H9 (cell line): ENCODE measurements at regions not wholly inside any gene's neighbourhood (a gene's known extent, or its start where the extent isn't known, plus 50 kb on each side); places are given as distances from the start of the nearest gene placed in this dataset.

Experiments
- DNase-seq: peaks from one replicate; pipeline ENCODE4 v3.0.0-alpha.2; 2017
- H2AFZ ChIP-seq: one replicate; pipeline ENCODE4 v1.6.1; 2013; ENCODE audit warnings: mild to moderate bottlenecking, low read length, control low read depth, moderate library complexity
- H2AK5ac ChIP-seq: 2 replicates; pipeline ENCODE4 v1.6.1; 2013; ENCODE audit warnings: low read length, control low read depth, mixed read lengths; ENCODE audit not compliant: insufficient read length
- H2BK120ac ChIP-seq: one replicate; pipeline ENCODE4 v1.6.1; 2013; ENCODE audit warnings: low read depth, mild to moderate bottlenecking, low read length, control low read depth, inconsistent platforms; ENCODE audit not compliant: poor library complexity, severe bottlenecking
- H2BK12ac ChIP-seq: 2 replicates; pipeline ENCODE4 v1.6.1; 2013; ENCODE audit warnings: low read length, control low read depth, mixed read lengths, low read depth; ENCODE audit not compliant: insufficient read length
- H2BK15ac ChIP-seq: 2 replicates; pipeline ENCODE4 v1.6.1; 2013; ENCODE audit warnings: low read depth, low read length, control low read depth
- H2BK20ac ChIP-seq: one replicate; pipeline ENCODE4 v1.6.1; 2013; ENCODE audit warnings: low read depth, mild to moderate bottlenecking, low read length, control low read depth, inconsistent platforms; ENCODE audit not compliant: poor library complexity, severe bottlenecking
- H2BK5ac ChIP-seq: 2 replicates; pipeline ENCODE4 v1.6.1; 2013; ENCODE audit warnings: low read length, control low read depth, mixed read lengths; ENCODE audit not compliant: insufficient read length
- H3K14ac ChIP-seq: 2 replicates; pipeline ENCODE4 v1.6.1; 2013; ENCODE audit warnings: low read length, control low read depth; ENCODE audit not compliant: insufficient read depth
- H3K18ac ChIP-seq: 2 replicates; pipeline ENCODE4 v1.6.1; 2013; ENCODE audit warnings: low read depth, mild to moderate bottlenecking, mixed read lengths, low read length, control low read depth; ENCODE audit not compliant: insufficient read length
- H3K23ac ChIP-seq: 2 replicates; pipeline ENCODE4 v1.6.1; 2013; ENCODE audit warnings: low read length, control low read depth, mixed read lengths, low read depth; ENCODE audit not compliant: insufficient read length
- H3K23me2 ChIP-seq: 2 replicates; pipeline ENCODE4 v1.6.1; 2013; ENCODE audit warnings: low read depth, mild to moderate bottlenecking, mixed read lengths, low read length, control low read depth; ENCODE audit not compliant: insufficient read length, poor library complexity, severe bottlenecking
- H3K27ac ChIP-seq: 2 replicates; pipeline ENCODE4 v1.5.1; 2013; ENCODE audit warnings: low read length, control low read depth, mixed read lengths, low read depth; ENCODE audit not compliant: insufficient read length
- H3K27me3 ChIP-seq: 2 replicates; pipeline ENCODE4 v1.6.1; 2013; ENCODE audit warnings: low read length, control low read depth, inconsistent platforms; ENCODE audit not compliant: insufficient read depth
- H3K4ac ChIP-seq: 2 replicates; pipeline ENCODE4 v1.6.1; 2013; ENCODE audit warnings: low read depth, mild to moderate bottlenecking, control low read depth, inconsistent platforms, low read length, moderate library complexity
- H3K4me1 ChIP-seq: 2 replicates; pipeline ENCODE4 v1.6.1; 2013; ENCODE audit warnings: low read length, control low read depth, inconsistent platforms; ENCODE audit not compliant: insufficient read depth
- H3K4me2 ChIP-seq: 2 replicates; pipeline ENCODE4 v1.6.1; 2013; ENCODE audit warnings: low read length, control low read depth, mixed read lengths; ENCODE audit not compliant: insufficient read length, insufficient read depth
- H3K56ac ChIP-seq: 2 replicates; pipeline ENCODE4 v1.6.1; 2013; ENCODE audit warnings: low read depth, mild to moderate bottlenecking, mixed read lengths, low read length, control low read depth; ENCODE audit not compliant: insufficient read length
- H3K79me1 ChIP-seq: 2 replicates; pipeline ENCODE4 v1.6.1; 2013; ENCODE audit warnings: low read depth, mild to moderate bottlenecking, moderate library complexity, low read length, control low read depth, inconsistent platforms; ENCODE audit not compliant: insufficient read depth, poor library complexity, severe bottlenecking
- H3K79me2 ChIP-seq: 2 replicates; pipeline ENCODE4 v1.6.1; 2013; ENCODE audit warnings: low read length, control low read depth, inconsistent platforms; ENCODE audit not compliant: insufficient read depth
- H3K9ac ChIP-seq: 2 replicates; pipeline ENCODE4 v1.6.1; 2013; ENCODE audit warnings: low read length, control low read depth, mixed read lengths; ENCODE audit not compliant: insufficient read length; ENCODE audit errors: extremely low read depth
- H3K9me3 ChIP-seq: one replicate; pipeline ENCODE4 v1.6.1; 2013; ENCODE audit warnings: low read depth, low read length, inconsistent platforms; ENCODE audit not compliant: control insufficient read depth
- H3T11ph ChIP-seq: one replicate; pipeline ENCODE4 v1.6.1; 2013; ENCODE audit warnings: mild to moderate bottlenecking, low read length, control low read depth, inconsistent platforms
- H4K20me1 ChIP-seq: one replicate; pipeline ENCODE4 v1.6.1; 2013; ENCODE audit not compliant: control insufficient read depth, insufficient read length, insufficient read depth
- H4K5ac ChIP-seq: 2 replicates; pipeline ENCODE4 v1.6.1; 2013; ENCODE audit warnings: low read depth, mild to moderate bottlenecking, mixed read lengths, low read length, control low read depth; ENCODE audit not compliant: insufficient read length
- H4K8ac ChIP-seq: replicated peaks from 2 replicates; pipeline ENCODE4 v1.6.1; 2013; ENCODE audit warnings: low read length, control low read depth, mixed read lengths, low read depth; ENCODE audit not compliant: insufficient read length
- H4K91ac ChIP-seq: 2 replicates; pipeline ENCODE4 v1.6.1; 2013; ENCODE audit warnings: low read depth, mild to moderate bottlenecking, moderate library complexity, mixed read lengths, low read length, control low read depth; ENCODE audit not compliant: insufficient read length
- H3K27ac Mint-ChIP-seq, 3 experiments: 2 replicates in 2 of 3; 3 replicates in 1 of 3; pipeline ENCODE4 v1.8.0; 2020 to 2021; ENCODE audit warnings: mixed read lengths in 3 of 3, mild to moderate bottlenecking in 1 of 3, moderate library complexity in 1 of 3
- H3K27me3 Mint-ChIP-seq: 2 replicates; pipeline ENCODE4 v1.8.0; 2021; ENCODE audit warnings: low read depth, mild to moderate bottlenecking, moderate library complexity, mixed read lengths
- H3K36me3 Mint-ChIP-seq, 3 experiments: 2 replicates in 2 of 3; 3 replicates in 1 of 3; pipeline ENCODE4 v1.8.0; 2020 to 2021; ENCODE audit warnings: low read depth in 3 of 3, mixed read lengths in 3 of 3; ENCODE audit not compliant: insufficient read depth in 1 of 3
- H3K4me1 Mint-ChIP-seq, 2 experiments: 2 replicates each; pipeline ENCODE4 v1.8.0; 2020; ENCODE audit warnings: mixed read lengths in 2 of 2
- H3K4me3 Mint-ChIP-seq, 2 experiments: 2 replicates in 1 of 2; 3 replicates in 1 of 2; pipeline ENCODE4 v1.8.0; 2020 to 2021; ENCODE audit warnings: mild to moderate bottlenecking in 2 of 2, mixed read lengths in 2 of 2, moderate library complexity in 1 of 2
- H3K9me3 Mint-ChIP-seq, 2 experiments: 2 replicates in 1 of 2; 3 replicates in 1 of 2; pipeline ENCODE4 v1.8.0; 2020; ENCODE audit warnings: mild to moderate bottlenecking in 2 of 2, mixed read lengths in 2 of 2, moderate library complexity in 1 of 2
- WGBS: extraction: QIAGEN DNeasy Blood & Tissue Kit; methylation state at CpG from one replicate; pipeline ENCODE4 v1.1.7; 2013; ENCODE audit warnings: missing lambda C conversion rate, low lambda C conversion rate, mixed read lengths; ENCODE audit not compliant: insufficient read length; ENCODE audit errors: extremely low coverage; 5-methylcytosine and 5-hydroxymethylcytosine counted together
- TF ChIP-seq, protein P1 (sequence below): fragments of 200-600 bp; sonication (generic); conservative IDR thresholded peaks from 3 replicates; pipeline ENCODE4 v1.8.0; 2021; ENCODE audit warnings: antibody characterized with exemption, mild to moderate bottlenecking

DNA sequence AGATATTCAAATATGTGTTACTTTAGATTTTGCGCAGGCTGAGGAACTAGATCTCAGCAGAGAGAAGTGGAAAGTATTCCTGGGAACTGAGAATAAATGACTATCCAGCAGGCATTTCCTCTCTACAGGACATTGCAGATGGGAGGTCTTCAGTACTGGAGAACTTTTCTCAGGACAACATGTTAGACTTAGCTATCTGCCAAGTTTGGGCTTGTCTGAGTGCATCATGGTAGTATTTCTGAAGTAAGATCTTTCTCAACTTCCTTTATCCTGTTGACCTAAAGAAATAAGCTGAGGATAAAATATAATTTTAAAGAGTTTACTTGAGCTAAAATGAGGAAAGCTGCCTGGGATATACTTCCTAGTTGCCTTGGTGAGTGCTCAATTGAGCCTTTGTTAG, 167.9 kb upstream of the BCHE start:
- no CpG with 5 or more reads among the region's 1 CpG for WGBS
- H3K9ac ChIP-seq: no peak overlapping the region

More for the DNA sequence above, 167.9 kb upstream of the BCHE start:
- Histone ChIP-seq H4K5ac (no peak overlapping the region), H2AK5ac (no peak overlapping the region), H3K79me1 (no peaks in the 10 kb centered on the region), H3K4me2 (no peak overlapping the region), H3K23ac (no peak overlapping the region), H3K79me2 (no peaks in the 10 kb centered on the region), H3K4me1 (no peaks in the 10 kb centered on the region), H3K9me3 (no peaks in the 10 kb centered on the region), H4K8ac (no peak overlapping the region), H2BK12ac (no peak overlapping the region), H3K56ac (no peak overlapping the region), H2BK15ac (no peak overlapping the region), H3K14ac (no peak overlapping the region), H3K18ac (no peak overlapping the region), H3K23me2 (no peaks in the 10 kb centered on the region), H4K91ac (no peak overlapping the region), H4K20me1 (no peaks in the 10 kb centered on the region), H2BK120ac (no peak overlapping the region), H3K4ac (no peak overlapping the region), H3T11ph (no peak overlapping the region), H2AFZ (no peak overlapping the region), H3K27me3 (no peaks in the 10 kb centered on the region), H2BK20ac (no peak overlapping the region), H2BK5ac (no peak overlapping the region), H3K27ac (no peak overlapping the region)
- Mint-ChIP-seq H3K4me1 (no peaks in the 10 kb centered on the region), H3K4me3 (no peak overlapping the region), H3K27ac (no peak overlapping the region), H3K9me3 (peaks cover 3 to 4% of the 10 kb centered on the region in 2 experiments; a peak in 3 of 5 replicates), H3K36me3 (no peaks in the 10 kb centered on the region; a peak in 2 of 7 replicates), H3K27me3 (no peaks in the 10 kb centered on the region)
- no peak for DNase-seq
- TF ChIP-seq, protein P1, sequence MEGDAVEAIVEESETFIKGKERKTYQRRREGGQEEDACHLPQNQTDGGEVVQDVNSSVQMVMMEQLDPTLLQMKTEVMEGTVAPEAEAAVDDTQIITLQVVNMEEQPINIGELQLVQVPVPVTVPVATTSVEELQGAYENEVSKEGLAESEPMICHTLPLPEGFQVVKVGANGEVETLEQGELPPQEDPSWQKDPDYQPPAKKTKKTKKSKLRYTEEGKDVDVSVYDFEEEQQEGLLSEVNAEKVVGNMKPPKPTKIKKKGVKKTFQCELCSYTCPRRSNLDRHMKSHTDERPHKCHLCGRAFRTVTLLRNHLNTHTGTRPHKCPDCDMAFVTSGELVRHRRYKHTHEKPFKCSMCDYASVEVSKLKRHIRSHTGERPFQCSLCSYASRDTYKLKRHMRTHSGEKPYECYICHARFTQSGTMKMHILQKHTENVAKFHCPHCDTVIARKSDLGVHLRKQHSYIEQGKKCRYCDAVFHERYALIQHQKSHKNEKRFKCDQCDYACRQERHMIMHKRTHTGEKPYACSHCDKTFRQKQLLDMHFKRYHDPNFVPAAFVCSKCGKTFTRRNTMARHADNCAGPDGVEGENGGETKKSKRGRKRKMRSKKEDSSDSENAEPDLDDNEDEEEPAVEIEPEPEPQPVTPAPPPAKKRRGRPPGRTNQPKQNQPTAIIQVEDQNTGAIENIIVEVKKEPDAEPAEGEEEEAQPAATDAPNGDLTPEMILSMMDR: no peak
